Duodenal mucosa (tissue), 2 donors: ENCODE measurements at regions not wholly inside any gene's neighbourhood (a gene's known extent, or its start where the extent isn't known, plus 50 kb on each side); places are given as distances from the start of the nearest gene placed in this dataset.

ENCODE experiments used
- H3K27ac ChIP-seq: one replicate; pipeline ENCODE4 v1.7.0; 2013; ENCODE audit warnings: low read depth, low read length
- H3K27me3 ChIP-seq, 2 donors: one replicate each; pipeline ENCODE4 v1.7.0; 2013; ENCODE audit warnings: low read length in 2 of 2, control low read depth in 1 of 2; ENCODE audit not compliant: insufficient read depth in 2 of 2, control insufficient read depth in 1 of 2
- H3K36me3 ChIP-seq, 2 donors: one replicate each; pipeline ENCODE4 v1.7.0; 2013; ENCODE audit warnings: low read length in 2 of 2, control low read depth in 1 of 2; ENCODE audit not compliant: insufficient read depth in 2 of 2, control insufficient read depth in 1 of 2
- H3K4me1 ChIP-seq, 2 donors: one replicate each; pipeline ENCODE4 v1.7.0; 2013; ENCODE audit warnings: low read length in 2 of 2, control low read depth in 1 of 2; ENCODE audit not compliant: insufficient read depth in 2 of 2, control insufficient read depth in 1 of 2
- H3K4me3 ChIP-seq, 2 donors: one replicate each; pipeline ENCODE4 v1.7.0; 2013; ENCODE audit warnings: low read length in 2 of 2, low read depth in 1 of 2
- H3K9ac ChIP-seq, 2 donors: one replicate each; pipeline ENCODE4 v1.7.0; 2013; ENCODE audit warnings: low read length in 2 of 2, low read depth in 1 of 2
- H3K9me3 ChIP-seq, 2 donors: one replicate each; pipeline ENCODE4 v1.7.0; 2013; ENCODE audit warnings: low read length in 2 of 2, control low read depth in 1 of 2; ENCODE audit not compliant: control insufficient read depth in 1 of 2

- no peak overlapping the region for H3K27ac ChIP-seq
These were observed 1681.0 kb downstream of the NCAM2 start for GRCh38 chr21:22679207-22679606.

GRCh38 chr21:22691658-22692057, 1693.4 kb downstream of the NCAM2 start:
- H3K9ac ChIP-seq = no peak overlapping the region
- H3K9me3 ChIP-seq = peaks cover 13 to 17% of the 10 kb centered on the region in 2 donors
- H3K27ac ChIP-seq = no peak overlapping the region
- H3K4me3 ChIP-seq = no peak overlapping the region
- H3K36me3 ChIP-seq = no peaks in the 10 kb centered on the region
- no peaks in the 10 kb centered on the region for H3K27me3 ChIP-seq
- H3K4me1 ChIP-seq = no peaks in the 10 kb centered on the region

More at GRCh38 chr21:22679207-22679606, 1681.0 kb downstream of the NCAM2 start:
- no peaks in the 10 kb centered on the region for H3K4me1 ChIP-seq
- peaks cover 0 to 7% of the 10 kb centered on the region in 2 donors for H3K9me3 ChIP-seq
- H3K27me3 ChIP-seq = no peaks in the 10 kb centered on the region
- no peak overlapping the region for H3K4me3 ChIP-seq
- H3K9ac ChIP-seq = no peak overlapping the region
- no peaks in the 10 kb centered on the region for H3K36me3 ChIP-seq

DNA sequence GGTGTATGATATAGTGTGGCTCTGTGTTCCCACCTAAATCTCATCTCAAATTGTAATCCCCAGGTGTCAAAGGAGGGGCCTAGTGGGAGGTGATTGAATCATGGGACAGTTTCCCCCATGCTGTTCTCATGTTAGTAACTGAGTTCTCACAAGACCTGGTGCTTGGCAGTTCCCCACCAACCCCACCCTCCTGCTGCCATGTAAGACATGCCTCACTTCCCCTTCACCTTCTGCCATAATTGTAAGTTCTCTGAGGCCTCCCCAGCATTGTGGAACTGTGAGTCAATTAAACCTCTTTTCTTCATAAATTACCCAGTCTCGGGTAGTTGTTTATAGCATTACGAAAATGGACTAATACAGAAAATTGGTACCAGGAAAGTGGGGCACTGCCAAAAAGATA, 1705.3 kb downstream of the NCAM2 start:
- no peak overlapping the region for H3K27ac ChIP-seq
- no peaks in the 10 kb centered on the region for H3K36me3 ChIP-seq
- H3K4me1 ChIP-seq = no peaks in the 10 kb centered on the region
- H3K9ac ChIP-seq = no peak overlapping the region
- H3K27me3 ChIP-seq = no peaks in the 10 kb centered on the region
- peaks cover 2 to 4% of the 10 kb centered on the region in 2 donors for H3K9me3 ChIP-seq
- H3K4me3 ChIP-seq = no peak overlapping the region

DNA sequence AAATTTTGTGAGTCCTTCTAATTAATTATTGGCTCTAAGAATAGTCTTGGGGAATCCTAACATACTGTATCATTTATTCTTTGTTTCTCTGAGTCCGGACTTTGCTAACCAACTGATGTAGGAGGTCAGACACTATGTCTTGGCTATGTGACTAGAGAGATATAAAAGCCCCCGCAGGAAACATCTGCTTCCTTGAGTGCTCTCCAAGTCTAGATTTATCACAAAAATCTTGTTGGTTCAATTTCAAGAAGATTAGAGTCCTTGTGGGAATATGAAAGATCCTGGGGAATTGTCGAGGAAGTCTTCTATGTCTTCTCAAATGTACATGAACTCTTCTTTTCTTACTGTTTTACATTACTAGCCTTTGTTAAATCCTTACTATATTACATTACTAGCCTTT, 1712.5 kb downstream of the NCAM2 start:
- Histone ChIP-seq H3K4me3 (no peak overlapping the region), H3K9me3 (peaks cover 3 to 5% of the 10 kb centered on the region in 2 donors), H3K27me3 (no peaks in the 10 kb centered on the region), H3K27ac (no peak overlapping the region), H3K36me3 (no peaks in the 10 kb centered on the region), H3K9ac (no peak overlapping the region), H3K4me1 (no peaks in the 10 kb centered on the region)

DNA sequence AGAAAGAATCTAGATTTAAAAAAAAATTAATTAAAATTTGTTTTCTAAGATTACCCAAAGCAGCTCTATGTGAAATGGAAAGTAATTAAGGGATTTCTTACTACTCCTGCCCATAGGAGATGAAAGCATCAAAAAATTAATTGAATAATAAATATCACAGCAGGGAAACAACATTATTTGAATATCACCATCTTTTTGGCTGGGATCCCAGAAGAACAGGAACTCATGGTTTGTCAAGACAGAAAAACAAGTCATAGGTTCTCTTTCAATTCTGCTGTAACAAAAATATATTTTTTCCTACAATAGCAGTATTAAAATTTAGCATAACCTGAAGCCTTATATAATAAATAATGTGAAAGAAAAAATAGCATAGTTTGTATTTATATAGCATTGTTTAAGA, 1713.4 kb downstream of the NCAM2 start:
- Histone ChIP-seq H3K9me3 (peaks cover 3 to 11% of the 10 kb centered on the region in 2 donors), H3K4me3 (no peak overlapping the region), H3K9ac (no peak overlapping the region), H3K27ac (no peak overlapping the region), H3K27me3 (no peaks in the 10 kb centered on the region), H3K36me3 (no peaks in the 10 kb centered on the region), H3K4me1 (no peaks in the 10 kb centered on the region)

DNA sequence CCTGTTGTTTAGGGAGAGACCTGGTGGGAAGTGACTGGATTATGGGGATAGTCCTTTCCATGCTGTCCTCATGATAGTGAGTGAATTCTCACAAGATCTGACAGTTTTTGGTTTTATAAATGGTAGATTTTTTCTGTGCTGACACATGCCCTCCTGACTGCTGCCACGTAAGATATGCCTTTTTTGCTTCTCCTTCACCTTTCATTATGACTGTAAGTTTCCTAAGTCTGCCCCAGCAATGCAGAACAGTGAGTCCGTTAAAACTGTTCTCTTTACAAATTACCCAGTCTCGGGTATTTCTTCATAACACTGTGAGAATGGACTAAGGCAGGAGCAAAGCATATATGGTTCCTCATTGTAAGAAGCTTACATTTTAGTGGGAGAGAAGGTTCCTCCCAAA, 1727.2 kb downstream of the NCAM2 start:
- no peaks in the 10 kb centered on the region for H3K27me3 ChIP-seq
- H3K36me3 ChIP-seq = no peaks in the 10 kb centered on the region
- no peaks in the 10 kb centered on the region for H3K4me1 ChIP-seq
- no peak overlapping the region for H3K4me3 ChIP-seq
- H3K27ac ChIP-seq = no peak overlapping the region
- H3K9ac ChIP-seq = no peak overlapping the region
- H3K9me3 ChIP-seq = peaks cover 16 to 30% of the 10 kb centered on the region in 2 donors

- Histone ChIP-seq H3K4me1 (no peaks in the 10 kb centered on the region), H3K9ac (no peak overlapping the region), H3K27ac (no peak overlapping the region), H3K27me3 (no peaks in the 10 kb centered on the region), H3K4me3 (no peak overlapping the region), H3K36me3 (no peaks in the 10 kb centered on the region), H3K9me3 (peaks cover 21 to 30% of the 10 kb centered on the region in 2 donors)
These were observed 1729.9 kb downstream of the NCAM2 start for GRCh38 chr21:22728091-22728490.

DNA sequence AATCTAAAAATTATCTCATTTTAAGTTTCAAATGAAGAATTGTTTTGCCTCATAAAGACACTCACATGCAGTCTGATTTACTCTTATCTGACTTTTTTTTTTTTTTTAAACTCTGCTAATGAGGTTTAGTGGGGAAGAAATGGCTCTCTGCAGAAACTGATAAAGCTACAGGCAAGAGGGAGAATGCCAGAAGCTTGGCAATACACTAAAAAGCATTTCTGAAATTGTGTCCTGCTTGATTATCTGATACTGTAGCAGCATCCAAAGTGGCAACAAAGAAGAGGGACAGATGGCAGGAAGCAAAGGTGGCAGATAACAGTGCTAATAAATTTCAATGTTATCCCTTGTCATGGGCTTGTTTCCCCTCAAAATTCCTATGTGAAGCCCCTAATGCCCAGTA, 1744.9 kb downstream of the NCAM2 start:
- Histone ChIP-seq H3K9me3 (peaks cover 10 to 12% of the 10 kb centered on the region in 2 donors), H3K36me3 (no peaks in the 10 kb centered on the region), H3K9ac (no peak overlapping the region), H3K4me1 (no peaks in the 10 kb centered on the region), H3K4me3 (no peak overlapping the region), H3K27me3 (no peaks in the 10 kb centered on the region), H3K27ac (no peak overlapping the region)

GRCh38 chr21:22754746-22755145, 1756.5 kb downstream of the NCAM2 start:
- Histone ChIP-seq H3K9ac (no peak overlapping the region), H3K9me3 (no peaks in the 10 kb centered on the region), H3K27me3 (no peaks in the 10 kb centered on the region), H3K36me3 (no peaks in the 10 kb centered on the region), H3K27ac (no peak overlapping the region), H3K4me3 (no peak overlapping the region), H3K4me1 (no peaks in the 10 kb centered on the region)

DNA sequence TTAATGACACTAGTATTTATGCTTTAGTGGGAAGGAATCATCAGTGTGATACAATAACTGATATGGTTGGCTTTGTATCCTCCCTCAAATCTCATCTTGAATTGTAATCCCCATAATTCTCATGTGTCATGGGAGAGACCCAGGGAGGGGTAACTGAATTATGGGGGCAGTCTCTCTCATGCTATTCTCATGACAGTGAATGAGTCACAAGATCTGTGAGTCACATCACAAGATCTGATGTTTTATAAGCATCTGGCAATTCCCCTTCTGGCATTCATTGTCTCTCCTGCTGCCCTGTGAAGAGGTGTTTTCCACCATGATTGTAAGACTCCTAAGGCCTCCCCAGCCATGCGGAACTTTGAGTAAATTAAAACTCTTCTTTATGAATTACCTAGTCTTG, 1760.3 kb downstream of the NCAM2 start:
- Histone ChIP-seq H3K27me3 (no peaks in the 10 kb centered on the region), H3K4me3 (no peak overlapping the region), H3K9ac (no peak overlapping the region), H3K27ac (no peak overlapping the region), H3K9me3 (no peaks in the 10 kb centered on the region), H3K4me1 (no peaks in the 10 kb centered on the region), H3K36me3 (no peaks in the 10 kb centered on the region)

GRCh38 chr21:22762463-22762862, 1764.3 kb downstream of the NCAM2 start:
- no peak overlapping the region for H3K9ac ChIP-seq
- H3K27ac ChIP-seq = no peak overlapping the region
- no peaks in the 10 kb centered on the region for H3K9me3 ChIP-seq
- no peaks in the 10 kb centered on the region for H3K27me3 ChIP-seq
- H3K4me3 ChIP-seq = no peak overlapping the region
- no peaks in the 10 kb centered on the region for H3K36me3 ChIP-seq
- no peaks in the 10 kb centered on the region for H3K4me1 ChIP-seq
